H9 (cell line): ENCODE measurements at regions not wholly inside any gene's neighbourhood (a gene's known extent, or its start where the extent isn't known, plus 50 kb on each side); places are given as distances from the start of the nearest gene placed in this dataset.
"Not testable (repeated sequence)": the region's sequence is repeated elsewhere in the genome, so short reads cannot be mapped to it uniquely, and the experiment has no call there.

Experiments
- DNase-seq: peaks from one replicate; pipeline ENCODE4 v3.0.0-alpha.2; 2017
- H2AFZ ChIP-seq: one replicate; pipeline ENCODE4 v1.6.1; 2013; ENCODE audit warnings: mild to moderate bottlenecking, low read length, control low read depth, moderate library complexity
- H2AK5ac ChIP-seq: 2 replicates; pipeline ENCODE4 v1.6.1; 2013; ENCODE audit warnings: low read length, control low read depth, mixed read lengths; ENCODE audit not compliant: insufficient read length
- H2BK120ac ChIP-seq: one replicate; pipeline ENCODE4 v1.6.1; 2013; ENCODE audit warnings: low read depth, mild to moderate bottlenecking, low read length, control low read depth, inconsistent platforms; ENCODE audit not compliant: poor library complexity, severe bottlenecking
- H2BK12ac ChIP-seq: 2 replicates; pipeline ENCODE4 v1.6.1; 2013; ENCODE audit warnings: low read length, control low read depth, mixed read lengths, low read depth; ENCODE audit not compliant: insufficient read length
- H2BK15ac ChIP-seq: 2 replicates; pipeline ENCODE4 v1.6.1; 2013; ENCODE audit warnings: low read depth, low read length, control low read depth
- H2BK20ac ChIP-seq: one replicate; pipeline ENCODE4 v1.6.1; 2013; ENCODE audit warnings: low read depth, mild to moderate bottlenecking, low read length, control low read depth, inconsistent platforms; ENCODE audit not compliant: poor library complexity, severe bottlenecking
- H2BK5ac ChIP-seq: 2 replicates; pipeline ENCODE4 v1.6.1; 2013; ENCODE audit warnings: low read length, control low read depth, mixed read lengths; ENCODE audit not compliant: insufficient read length
- H3K14ac ChIP-seq: 2 replicates; pipeline ENCODE4 v1.6.1; 2013; ENCODE audit warnings: low read length, control low read depth; ENCODE audit not compliant: insufficient read depth
- H3K18ac ChIP-seq: 2 replicates; pipeline ENCODE4 v1.6.1; 2013; ENCODE audit warnings: low read depth, mild to moderate bottlenecking, mixed read lengths, low read length, control low read depth; ENCODE audit not compliant: insufficient read length
- H3K23ac ChIP-seq: 2 replicates; pipeline ENCODE4 v1.6.1; 2013; ENCODE audit warnings: low read length, control low read depth, mixed read lengths, low read depth; ENCODE audit not compliant: insufficient read length
- H3K23me2 ChIP-seq: 2 replicates; pipeline ENCODE4 v1.6.1; 2013; ENCODE audit warnings: low read depth, mild to moderate bottlenecking, mixed read lengths, low read length, control low read depth; ENCODE audit not compliant: insufficient read length, poor library complexity, severe bottlenecking
- H3K27ac ChIP-seq: 2 replicates; pipeline ENCODE4 v1.5.1; 2013; ENCODE audit warnings: low read length, control low read depth, mixed read lengths, low read depth; ENCODE audit not compliant: insufficient read length
- H3K27me3 ChIP-seq: 2 replicates; pipeline ENCODE4 v1.6.1; 2013; ENCODE audit warnings: low read length, control low read depth, inconsistent platforms; ENCODE audit not compliant: insufficient read depth
- H3K4ac ChIP-seq: 2 replicates; pipeline ENCODE4 v1.6.1; 2013; ENCODE audit warnings: low read depth, mild to moderate bottlenecking, control low read depth, inconsistent platforms, low read length, moderate library complexity
- H3K4me1 ChIP-seq: 2 replicates; pipeline ENCODE4 v1.6.1; 2013; ENCODE audit warnings: low read length, control low read depth, inconsistent platforms; ENCODE audit not compliant: insufficient read depth
- H3K4me2 ChIP-seq: 2 replicates; pipeline ENCODE4 v1.6.1; 2013; ENCODE audit warnings: low read length, control low read depth, mixed read lengths; ENCODE audit not compliant: insufficient read length, insufficient read depth
- H3K56ac ChIP-seq: 2 replicates; pipeline ENCODE4 v1.6.1; 2013; ENCODE audit warnings: low read depth, mild to moderate bottlenecking, mixed read lengths, low read length, control low read depth; ENCODE audit not compliant: insufficient read length
- H3K79me1 ChIP-seq: 2 replicates; pipeline ENCODE4 v1.6.1; 2013; ENCODE audit warnings: low read depth, mild to moderate bottlenecking, moderate library complexity, low read length, control low read depth, inconsistent platforms; ENCODE audit not compliant: insufficient read depth, poor library complexity, severe bottlenecking
- H3K79me2 ChIP-seq: 2 replicates; pipeline ENCODE4 v1.6.1; 2013; ENCODE audit warnings: low read length, control low read depth, inconsistent platforms; ENCODE audit not compliant: insufficient read depth
- H3K9ac ChIP-seq: 2 replicates; pipeline ENCODE4 v1.6.1; 2013; ENCODE audit warnings: low read length, control low read depth, mixed read lengths; ENCODE audit not compliant: insufficient read length; ENCODE audit errors: extremely low read depth
- H3K9me3 ChIP-seq: one replicate; pipeline ENCODE4 v1.6.1; 2013; ENCODE audit warnings: low read depth, low read length, inconsistent platforms; ENCODE audit not compliant: control insufficient read depth
- H3T11ph ChIP-seq: one replicate; pipeline ENCODE4 v1.6.1; 2013; ENCODE audit warnings: mild to moderate bottlenecking, low read length, control low read depth, inconsistent platforms
- H4K20me1 ChIP-seq: one replicate; pipeline ENCODE4 v1.6.1; 2013; ENCODE audit not compliant: control insufficient read depth, insufficient read length, insufficient read depth
- H4K5ac ChIP-seq: 2 replicates; pipeline ENCODE4 v1.6.1; 2013; ENCODE audit warnings: low read depth, mild to moderate bottlenecking, mixed read lengths, low read length, control low read depth; ENCODE audit not compliant: insufficient read length
- H4K8ac ChIP-seq: replicated peaks from 2 replicates; pipeline ENCODE4 v1.6.1; 2013; ENCODE audit warnings: low read length, control low read depth, mixed read lengths, low read depth; ENCODE audit not compliant: insufficient read length
- H4K91ac ChIP-seq: 2 replicates; pipeline ENCODE4 v1.6.1; 2013; ENCODE audit warnings: low read depth, mild to moderate bottlenecking, moderate library complexity, mixed read lengths, low read length, control low read depth; ENCODE audit not compliant: insufficient read length
- H3K27ac Mint-ChIP-seq, 3 experiments: 2 replicates in 2 of 3; 3 replicates in 1 of 3; pipeline ENCODE4 v1.8.0; 2020 to 2021; ENCODE audit warnings: mixed read lengths in 3 of 3, mild to moderate bottlenecking in 1 of 3, moderate library complexity in 1 of 3
- H3K27me3 Mint-ChIP-seq: 2 replicates; pipeline ENCODE4 v1.8.0; 2021; ENCODE audit warnings: low read depth, mild to moderate bottlenecking, moderate library complexity, mixed read lengths
- H3K36me3 Mint-ChIP-seq, 3 experiments: 2 replicates in 2 of 3; 3 replicates in 1 of 3; pipeline ENCODE4 v1.8.0; 2020 to 2021; ENCODE audit warnings: low read depth in 3 of 3, mixed read lengths in 3 of 3; ENCODE audit not compliant: insufficient read depth in 1 of 3
- H3K4me1 Mint-ChIP-seq, 2 experiments: 2 replicates each; pipeline ENCODE4 v1.8.0; 2020; ENCODE audit warnings: mixed read lengths in 2 of 2
- H3K4me3 Mint-ChIP-seq, 2 experiments: 2 replicates in 1 of 2; 3 replicates in 1 of 2; pipeline ENCODE4 v1.8.0; 2020 to 2021; ENCODE audit warnings: mild to moderate bottlenecking in 2 of 2, mixed read lengths in 2 of 2, moderate library complexity in 1 of 2
- H3K9me3 Mint-ChIP-seq, 2 experiments: 2 replicates in 1 of 2; 3 replicates in 1 of 2; pipeline ENCODE4 v1.8.0; 2020; ENCODE audit warnings: mild to moderate bottlenecking in 2 of 2, mixed read lengths in 2 of 2, moderate library complexity in 1 of 2
- CTCF ChIP-seq: fragments of 200-600 bp; sonication (generic); conservative IDR thresholded peaks from 3 replicates; pipeline ENCODE4 v1.8.0; 2021; ENCODE audit warnings: antibody characterized with exemption, mild to moderate bottlenecking
- WGBS: extraction: QIAGEN DNeasy Blood & Tissue Kit; methylation state at CpG from one replicate; pipeline ENCODE4 v1.1.7; 2013; ENCODE audit warnings: missing lambda C conversion rate, low lambda C conversion rate, mixed read lengths; ENCODE audit not compliant: insufficient read length; ENCODE audit errors: extremely low coverage; 5-methylcytosine and 5-hydroxymethylcytosine counted together

GRCh38 chr12:92058664-92059063, 87.0 kb downstream of the BTG1 start:
- H4K91ac ChIP-seq = no peak overlapping the region
- no peak overlapping the region for H2BK12ac ChIP-seq
- Mint-ChIP-seq H3K27me3 (no peaks in the 10 kb centered on the region), H3K27ac (no peak overlapping the region; a peak in 1 of 7 replicates), H3K4me1 (peaks cover 11 to 22% of the 10 kb centered on the region in 2 experiments), H3K9me3 (peaks cover 6 to 7% of the 10 kb centered on the region in 2 experiments; a peak in 3 of 5 replicates), H3K36me3 (peaks cover 0 to 4% (median 1%) of the 10 kb centered on the region in 3 experiments; a peak in 3 of 7 replicates), H3K4me3 (no peak overlapping the region)
- H3K56ac ChIP-seq = no peak overlapping the region
- H2AFZ ChIP-seq = no peak overlapping the region
- no peaks in the 10 kb centered on the region for H3K79me1 ChIP-seq
- H4K5ac ChIP-seq = no peak overlapping the region
- no peak for DNase-seq
- no peak overlapping the region for H3K23ac ChIP-seq
- no peaks in the 10 kb centered on the region for H3K27me3 ChIP-seq
- no peak overlapping the region for H3K14ac ChIP-seq
- H3K27ac ChIP-seq = no peak overlapping the region
- no peak overlapping the region for H3K4ac ChIP-seq
- no peaks in the 10 kb centered on the region for H3K9me3 ChIP-seq
- no peak overlapping the region for H2AK5ac ChIP-seq
- no peak overlapping the region for H3K9ac ChIP-seq
- H3K4me2 ChIP-seq = no peak overlapping the region
- H2BK15ac ChIP-seq = no peak overlapping the region
- TF ChIP-seq CTCF = no peak
- H3K18ac ChIP-seq = no peak overlapping the region
- H4K20me1 ChIP-seq = no peaks in the 10 kb centered on the region
- H2BK5ac ChIP-seq = no peak overlapping the region
- no CpG with 5 or more reads among the region's 1 CpG for WGBS
- no peak overlapping the region for H2BK120ac ChIP-seq
- no peaks in the 10 kb centered on the region for H3K23me2 ChIP-seq
- H4K8ac ChIP-seq = no peak overlapping the region
- H3K4me1 ChIP-seq = no peaks in the 10 kb centered on the region
- no peak overlapping the region for H3T11ph ChIP-seq
- no peaks in the 10 kb centered on the region for H3K79me2 ChIP-seq
- H2BK20ac ChIP-seq = no peak overlapping the region

DNA sequence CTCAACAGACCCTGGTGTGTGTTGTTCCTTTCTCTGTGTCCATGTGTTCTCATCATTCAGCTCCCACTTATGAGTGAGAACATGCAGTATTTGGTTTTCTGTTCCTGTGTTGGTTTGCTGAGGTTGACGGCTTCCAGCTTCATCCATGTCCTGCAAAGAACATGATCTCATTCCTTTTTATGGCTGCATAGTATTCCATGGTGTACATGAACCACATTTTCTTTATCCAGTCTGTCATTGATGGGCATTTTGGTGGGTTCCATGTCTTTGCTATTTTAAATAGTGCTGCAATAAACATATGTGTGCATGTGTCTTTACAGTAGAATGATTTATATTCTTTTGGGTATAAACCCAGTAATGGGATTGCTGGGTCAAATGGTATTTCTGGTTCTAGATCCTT, 88.9 kb downstream of the BTG1 start:
- not testable (repeated sequence) for H3K9me3 ChIP-seq, H2AFZ ChIP-seq, H3K9ac ChIP-seq, H4K8ac ChIP-seq, H2BK120ac ChIP-seq, H3K56ac ChIP-seq, H3K4ac ChIP-seq, H4K20me1 ChIP-seq, H2BK12ac ChIP-seq, H3K23me2 ChIP-seq, H3K9me3 Mint-ChIP-seq, H3K36me3 Mint-ChIP-seq, H3T11ph ChIP-seq, H3K27ac ChIP-seq, H2BK15ac ChIP-seq, H3K14ac ChIP-seq, H4K91ac ChIP-seq, DNase-seq, H3K4me1 Mint-ChIP-seq, H2AK5ac ChIP-seq, H4K5ac ChIP-seq, H2BK5ac ChIP-seq, H3K4me1 ChIP-seq, H3K27ac Mint-ChIP-seq, H3K18ac ChIP-seq, H3K79me2 ChIP-seq, H3K4me2 ChIP-seq, H3K27me3 Mint-ChIP-seq, H3K79me1 ChIP-seq, H3K23ac ChIP-seq, H3K4me3 Mint-ChIP-seq, H3K27me3 ChIP-seq
- no CpG with 5 or more reads among the region's 1 CpG for WGBS
- peak overlapping the region; percentile 45 for H2BK20ac ChIP-seq
